ENCODE measurements at regions not wholly inside any gene's neighbourhood (a gene's known extent, or its start where the extent isn't known, plus 50 kb on each side); places are given as distances from the start of the nearest gene placed in this dataset.

DNA sequence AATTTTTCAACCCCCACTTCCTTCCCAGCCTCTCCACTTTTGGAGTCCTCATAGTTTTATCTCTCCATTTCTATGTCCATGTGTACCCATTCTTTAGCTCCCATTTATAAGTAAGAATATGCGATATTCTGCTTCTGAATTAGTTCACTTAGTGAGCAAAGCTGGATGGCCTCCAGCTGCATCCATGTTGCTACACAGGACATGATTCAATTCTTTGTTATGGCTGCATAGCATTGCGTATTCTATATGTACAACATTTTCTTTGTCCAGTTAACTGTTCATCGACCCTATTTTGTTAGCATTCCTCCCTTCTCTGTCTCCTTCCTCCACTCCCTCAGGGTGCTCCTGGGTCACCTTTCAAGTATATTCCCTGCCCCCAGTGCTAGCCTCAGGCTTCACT is 210.0 kb upstream of the SSTR4 start:
- 90 to 92% methylated on average over 3 of the region's 3 CpGs for WGBS, 2 donors
- no peak overlapping the region for H3K4me3 ChIP-seq
- no peaks in the 10 kb centered on the region for H3K27me3 ChIP-seq
- TF ChIP-seq, protein P1, sequence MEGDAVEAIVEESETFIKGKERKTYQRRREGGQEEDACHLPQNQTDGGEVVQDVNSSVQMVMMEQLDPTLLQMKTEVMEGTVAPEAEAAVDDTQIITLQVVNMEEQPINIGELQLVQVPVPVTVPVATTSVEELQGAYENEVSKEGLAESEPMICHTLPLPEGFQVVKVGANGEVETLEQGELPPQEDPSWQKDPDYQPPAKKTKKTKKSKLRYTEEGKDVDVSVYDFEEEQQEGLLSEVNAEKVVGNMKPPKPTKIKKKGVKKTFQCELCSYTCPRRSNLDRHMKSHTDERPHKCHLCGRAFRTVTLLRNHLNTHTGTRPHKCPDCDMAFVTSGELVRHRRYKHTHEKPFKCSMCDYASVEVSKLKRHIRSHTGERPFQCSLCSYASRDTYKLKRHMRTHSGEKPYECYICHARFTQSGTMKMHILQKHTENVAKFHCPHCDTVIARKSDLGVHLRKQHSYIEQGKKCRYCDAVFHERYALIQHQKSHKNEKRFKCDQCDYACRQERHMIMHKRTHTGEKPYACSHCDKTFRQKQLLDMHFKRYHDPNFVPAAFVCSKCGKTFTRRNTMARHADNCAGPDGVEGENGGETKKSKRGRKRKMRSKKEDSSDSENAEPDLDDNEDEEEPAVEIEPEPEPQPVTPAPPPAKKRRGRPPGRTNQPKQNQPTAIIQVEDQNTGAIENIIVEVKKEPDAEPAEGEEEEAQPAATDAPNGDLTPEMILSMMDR (IDR thresholded peaks at IDR 0.05): no peak
- no peak for TF ChIP-seq EP300 (IDR thresholded peaks at IDR 0.05)
- TF ChIP-seq POLR2AphosphoS5 (IDR thresholded peaks at IDR 0.05): no peak
- no peak for TF ChIP-seq POLR2A (IDR thresholded peaks at IDR 0.05)
- intact Hi-C loops (cut with DNase I): no loop called here
- no peaks in the 10 kb centered on the region for H3K4me1 ChIP-seq
- no peak for DNase-seq
- H3K36me3 ChIP-seq: no peaks in the 10 kb centered on the region
- no peaks in the 10 kb centered on the region for H3K9me3 ChIP-seq
- no peak overlapping the region for H3K27ac ChIP-seq

DNA sequence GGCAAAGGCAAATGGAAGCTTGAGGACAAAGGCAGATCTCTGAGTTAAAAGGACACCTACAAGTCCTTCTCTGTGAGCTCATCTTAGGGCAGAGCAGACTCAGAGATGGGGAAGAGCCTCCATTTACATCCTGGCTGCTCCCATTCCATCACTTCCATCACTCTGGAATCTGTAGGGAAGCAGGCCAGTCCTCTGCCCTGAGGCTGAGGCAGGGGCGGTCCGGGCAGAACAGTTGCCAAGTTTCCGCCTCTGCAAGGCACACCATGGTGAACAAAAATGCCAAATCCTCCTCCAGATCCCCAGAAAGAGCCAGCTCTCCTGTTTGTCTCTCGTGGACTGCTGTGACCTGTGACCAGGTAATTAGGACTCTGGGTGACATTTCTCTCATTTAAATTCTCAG is 209.6 kb upstream of the SSTR4 start:
- Histone ChIP-seq H3K36me3 (no peaks in the 10 kb centered on the region), H3K27ac (no peak overlapping the region), H3K9me3 (no peaks in the 10 kb centered on the region), H3K4me1 (no peaks in the 10 kb centered on the region), H3K4me3 (no peak overlapping the region), H3K27me3 (no peaks in the 10 kb centered on the region)
- WGBS, 2 donors: 86 to 90% methylated on average over 4 of the region's 4 CpGs
- TF ChIP-seq, protein P1 (IDR thresholded peaks at IDR 0.05): no peak
- TF ChIP-seq POLR2A (IDR thresholded peaks at IDR 0.05): no peak
- no peak for TF ChIP-seq EP300 (IDR thresholded peaks at IDR 0.05)
- no peak for TF ChIP-seq POLR2AphosphoS5 (IDR thresholded peaks at IDR 0.05)
- intact Hi-C loops (cut with DNase I): no loop called here
- no peak for DNase-seq

DNA sequence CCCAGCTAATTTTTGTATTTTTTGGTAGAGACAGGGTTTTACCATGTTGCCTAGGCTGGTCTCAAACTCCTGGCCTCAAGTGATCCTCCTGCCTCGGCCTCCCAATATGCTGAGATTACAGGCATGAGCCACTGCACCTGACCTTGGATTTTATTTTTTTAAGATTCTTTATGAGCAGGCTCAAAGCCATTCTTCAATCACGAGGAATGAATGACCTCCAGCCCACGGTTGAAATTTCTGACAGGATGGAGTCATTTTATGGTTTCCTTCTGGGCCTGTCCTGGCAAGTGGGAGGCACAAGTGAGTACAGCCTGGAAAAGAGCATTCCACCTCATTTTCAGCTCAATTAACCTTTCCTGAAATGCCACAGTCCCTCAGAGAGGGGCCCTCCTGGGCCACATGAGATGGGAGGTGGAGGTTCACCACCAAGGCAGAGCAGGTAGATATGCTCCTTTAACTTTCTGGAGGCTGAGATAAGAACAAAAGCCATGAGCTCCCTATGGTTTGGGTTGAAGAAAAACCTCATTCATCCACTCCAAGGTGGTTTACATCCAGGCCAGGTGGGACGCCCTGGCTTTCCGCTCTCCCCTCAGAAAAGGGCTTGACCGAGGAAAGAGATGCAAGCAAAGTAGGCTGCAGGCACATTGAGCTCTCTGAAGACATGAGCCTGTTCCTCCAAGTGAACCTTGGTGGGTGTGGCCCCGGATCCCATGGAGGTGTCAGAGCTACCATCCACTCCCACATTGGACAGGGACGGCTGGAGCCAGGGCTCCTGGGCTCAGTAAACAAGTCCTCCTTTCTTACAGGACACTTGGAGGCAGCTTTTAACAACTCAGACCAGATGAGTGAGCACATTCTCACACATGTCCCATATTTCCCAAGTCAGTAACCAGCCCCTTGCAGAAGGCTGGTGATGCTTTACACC is 208.5 kb upstream of the SSTR4 start:
- WGBS, 2 donors: 67 to 78% methylated on average over 8 of the region's 8 CpGs
- TF ChIP-seq EP300 (IDR thresholded peaks at IDR 0.05) (no peak), POLR2AphosphoS5 (IDR thresholded peaks at IDR 0.05) (no peak), POLR2A (IDR thresholded peaks at IDR 0.05) (no peak)
- TF ChIP-seq, protein P1 (IDR thresholded peaks at IDR 0.05): no peak
- no peaks in the 10 kb centered on the region for H3K27me3 ChIP-seq
- H3K4me3 ChIP-seq: no peak overlapping the region
- intact Hi-C loops (cut with DNase I): no loop called here
- no peak overlapping the region for H3K27ac ChIP-seq
- no peaks in the 10 kb centered on the region for H3K9me3 ChIP-seq
- H3K4me1 ChIP-seq: no peaks in the 10 kb centered on the region
- no peak for DNase-seq
- no peaks in the 10 kb centered on the region for H3K36me3 ChIP-seq

- no peaks in the 10 kb centered on the region for H3K27me3 ChIP-seq
- no peak for DNase-seq
- H3K9me3 ChIP-seq: no peaks in the 10 kb centered on the region
- intact Hi-C loops (cut with DNase I): no loop called here
- H3K36me3 ChIP-seq: no peaks in the 10 kb centered on the region
- TF ChIP-seq POLR2A (IDR thresholded peaks at IDR 0.05) (no peak), POLR2AphosphoS5 (IDR thresholded peaks at IDR 0.05) (no peak), EP300 (IDR thresholded peaks at IDR 0.05) (no peak)
- TF ChIP-seq, protein P1 (IDR thresholded peaks at IDR 0.05): no peak
- H3K4me1 ChIP-seq: no peaks in the 10 kb centered on the region
- WGBS, 2 donors: 32 to 71% methylated on average over 3 of the region's 3 CpGs
- no peak overlapping the region for H3K27ac ChIP-seq
- no peak overlapping the region for H3K4me3 ChIP-seq
Observed at GRCh38 chr20:22827916-22828315, 207.2 kb upstream of the SSTR4 start.

Data from sigmoid colon (tissue), 6 donors.